ENCODE measurements at regions not wholly inside any gene's neighbourhood (a gene's known extent, or its start where the extent isn't known, plus 50 kb on each side); places are given as distances from the start of the nearest gene placed in this dataset.

- H3K27me3 Mint-ChIP-seq (ENCODE audit: low read depth): no peaks in the 10 kb centered on the region
- H3K9me3 Mint-ChIP-seq: peaks cover 5% of the 10 kb centered on the region
- no peak for DNase-seq (ENCODE audit: low read depth, low spot score)
- TF ChIP-seq, protein P1, sequence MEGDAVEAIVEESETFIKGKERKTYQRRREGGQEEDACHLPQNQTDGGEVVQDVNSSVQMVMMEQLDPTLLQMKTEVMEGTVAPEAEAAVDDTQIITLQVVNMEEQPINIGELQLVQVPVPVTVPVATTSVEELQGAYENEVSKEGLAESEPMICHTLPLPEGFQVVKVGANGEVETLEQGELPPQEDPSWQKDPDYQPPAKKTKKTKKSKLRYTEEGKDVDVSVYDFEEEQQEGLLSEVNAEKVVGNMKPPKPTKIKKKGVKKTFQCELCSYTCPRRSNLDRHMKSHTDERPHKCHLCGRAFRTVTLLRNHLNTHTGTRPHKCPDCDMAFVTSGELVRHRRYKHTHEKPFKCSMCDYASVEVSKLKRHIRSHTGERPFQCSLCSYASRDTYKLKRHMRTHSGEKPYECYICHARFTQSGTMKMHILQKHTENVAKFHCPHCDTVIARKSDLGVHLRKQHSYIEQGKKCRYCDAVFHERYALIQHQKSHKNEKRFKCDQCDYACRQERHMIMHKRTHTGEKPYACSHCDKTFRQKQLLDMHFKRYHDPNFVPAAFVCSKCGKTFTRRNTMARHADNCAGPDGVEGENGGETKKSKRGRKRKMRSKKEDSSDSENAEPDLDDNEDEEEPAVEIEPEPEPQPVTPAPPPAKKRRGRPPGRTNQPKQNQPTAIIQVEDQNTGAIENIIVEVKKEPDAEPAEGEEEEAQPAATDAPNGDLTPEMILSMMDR (conservative IDR thresholded peaks at IDR 0.05): no peak
- no peaks in the 10 kb centered on the region for H3K4me1 Mint-ChIP-seq
- no peak overlapping the region for H3K4me3 Mint-ChIP-seq
- no peaks in the 10 kb centered on the region for H3K36me3 Mint-ChIP-seq (ENCODE audit: low read depth)
- no peak overlapping the region for H3K27ac Mint-ChIP-seq (ENCODE audit: unreplicated experiment)
Observed at GRCh38 chr2:122378521-122378920, 623.1 kb downstream of the TSN start.

GRCh38 chr2:122384768-122385333 is 629.4 kb downstream of the TSN start:
- H3K27ac Mint-ChIP-seq (ENCODE audit: unreplicated experiment): no peak overlapping the region
- peaks cover 4% of the 10 kb centered on the region for H3K36me3 Mint-ChIP-seq (ENCODE audit: low read depth)

GRCh38 chr2:122388208-122388607 is 632.8 kb downstream of the TSN start:
- no peak for DNase-seq (ENCODE audit: low read depth, low spot score)
- Mint-ChIP-seq H3K9me3 (peaks cover 20% of the 10 kb centered on the region), H3K4me1 (peaks cover 8% of the 10 kb centered on the region), H3K36me3 (ENCODE audit: low read depth) (peaks cover 4% of the 10 kb centered on the region), H3K27me3 (ENCODE audit: low read depth) (no peaks in the 10 kb centered on the region), H3K27ac (ENCODE audit: unreplicated experiment) (no peak overlapping the region), H3K4me3 (no peak overlapping the region)
- TF ChIP-seq, protein P1 (conservative IDR thresholded peaks at IDR 0.05): no peak

More at GRCh38 chr2:122384768-122385333, 629.4 kb downstream of the TSN start:
- peaks cover 19% of the 10 kb centered on the region for H3K9me3 Mint-ChIP-seq
- H3K4me1 Mint-ChIP-seq: peaks cover under 1% of the 10 kb centered on the region
- DNase-seq (ENCODE audit: low read depth, low spot score): no peak
- TF ChIP-seq, protein P1 (conservative IDR thresholded peaks at IDR 0.05): no peak
- no peak overlapping the region for H3K4me3 Mint-ChIP-seq
- H3K27me3 Mint-ChIP-seq (ENCODE audit: low read depth): no peaks in the 10 kb centered on the region

DNA sequence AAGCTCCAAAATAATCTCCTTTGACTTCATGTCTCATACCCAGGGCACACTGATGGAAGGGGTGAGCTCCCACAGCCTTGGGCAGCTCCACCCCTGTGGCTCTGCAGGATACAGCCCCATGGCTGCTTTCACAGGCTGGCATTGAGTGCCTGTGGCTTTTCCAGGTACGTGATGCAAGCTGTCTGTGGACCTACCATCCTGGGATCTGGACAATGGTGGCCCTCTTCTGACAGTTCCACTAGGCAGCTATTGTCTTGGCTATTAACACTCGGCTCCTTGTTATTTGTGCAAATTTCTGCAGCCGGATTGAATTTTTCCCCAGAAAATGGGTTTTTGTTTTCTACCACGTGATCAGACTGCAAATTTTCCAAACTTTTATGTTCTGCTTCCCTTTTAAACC is 634.2 kb downstream of the TSN start:
- Mint-ChIP-seq H3K4me3 (no peak overlapping the region), H3K4me1 (peaks cover 8% of the 10 kb centered on the region), H3K9me3 (peaks cover 20% of the 10 kb centered on the region), H3K36me3 (ENCODE audit: low read depth) (peaks cover 4% of the 10 kb centered on the region), H3K27me3 (ENCODE audit: low read depth) (no peaks in the 10 kb centered on the region), H3K27ac (ENCODE audit: unreplicated experiment) (no peak overlapping the region)
- no peak for DNase-seq (ENCODE audit: low read depth, low spot score)
- TF ChIP-seq, protein P1 (conservative IDR thresholded peaks at IDR 0.05): no peak

DNA sequence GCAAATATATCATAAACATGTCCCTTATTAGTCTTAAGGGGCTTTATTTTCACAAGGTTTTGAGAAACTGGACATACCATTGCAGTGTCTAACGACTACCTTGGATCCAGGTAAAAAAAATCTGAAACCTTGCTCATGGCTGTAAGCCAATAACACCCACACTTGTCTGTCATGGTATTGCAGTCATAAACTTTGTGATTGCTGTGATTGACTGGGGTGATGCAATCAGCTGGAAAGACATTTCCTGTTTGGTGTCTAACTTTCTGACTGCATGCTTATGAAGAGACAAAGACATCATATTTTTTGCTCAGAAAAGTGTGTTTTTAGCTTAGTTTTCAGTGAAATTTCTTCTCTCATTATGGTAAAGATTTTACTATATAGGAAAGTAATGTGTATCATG is 635.0 kb downstream of the TSN start:
- no peak for DNase-seq (ENCODE audit: low read depth, low spot score)
- Mint-ChIP-seq H3K9me3 (peaks cover 21% of the 10 kb centered on the region), H3K4me3 (no peak overlapping the region), H3K27ac (ENCODE audit: unreplicated experiment) (no peak overlapping the region), H3K36me3 (ENCODE audit: low read depth) (peaks cover 4% of the 10 kb centered on the region), H3K27me3 (ENCODE audit: low read depth) (no peaks in the 10 kb centered on the region), H3K4me1 (peaks cover 8% of the 10 kb centered on the region)
- TF ChIP-seq, protein P1 (conservative IDR thresholded peaks at IDR 0.05): no peak

Data from neural crest cell (in vitro differentiated cells).